ENCODE measurements at regions not wholly inside any gene's neighbourhood (a gene's known extent, or its start where the extent isn't known, plus 50 kb on each side); places are given as distances from the start of the nearest gene placed in this dataset.

DNA sequence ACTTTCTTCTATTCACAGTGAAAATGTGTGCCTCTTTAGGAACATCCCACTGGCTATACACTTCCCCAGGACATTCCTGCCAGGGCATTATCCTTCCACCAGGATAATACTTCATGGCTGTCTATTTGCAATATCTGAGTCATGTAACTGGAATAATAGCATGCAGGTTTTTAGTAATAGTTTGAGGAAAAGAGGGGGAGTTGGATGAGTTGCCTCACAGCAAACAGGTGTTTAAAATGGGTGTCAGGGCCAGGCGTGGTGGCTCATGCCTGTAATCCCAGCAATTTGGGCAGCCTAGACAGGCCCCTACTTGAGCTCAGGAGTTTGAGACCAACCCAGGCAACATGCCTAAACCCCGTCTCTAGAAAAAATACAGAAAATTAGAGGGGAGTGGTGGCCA is 585.9 kb downstream of the DIPK2A start:
- Histone ChIP-seq H3K9ac (ENCODE audit: insufficient read depth, low read length) (no peak overlapping the region), H3K4me2 (ENCODE audit: extremely low read depth, insufficient read depth, low read length) (no peak overlapping the region), H4K20me1 (ENCODE audit: control insufficient read depth, extremely low read depth, insufficient read depth, low read length) (no peaks in the 10 kb centered on the region), H3K9me3 (ENCODE audit: control insufficient read depth, insufficient read depth, low read depth, low read length) (no peaks in the 10 kb centered on the region), H2AFZ (ENCODE audit: low read length) (no peak overlapping the region), H3K36me3 (ENCODE audit: control insufficient read depth, insufficient read depth, low read length) (no peaks in the 10 kb centered on the region), H3K4me1 (ENCODE audit: control insufficient read depth, extremely low read depth, insufficient read depth, low read length) (no peaks in the 10 kb centered on the region), H3K27ac (ENCODE audit: insufficient read depth, low read length) (no peak overlapping the region), H3K79me2 (ENCODE audit: control insufficient read depth, insufficient read depth, low read length) (no peaks in the 10 kb centered on the region), H3K27me3 (ENCODE audit: control insufficient read depth, insufficient read depth, low read length) (no peaks in the 10 kb centered on the region), H3K4me3 (replicated peaks in 1 of 4; ENCODE audit: control extremely low read depth in 1 of 4, insufficient read depth in 1 of 4, low read depth in 3 of 4, low read length in 4 of 4) (no peak overlapping the region)
- TF ChIP-seq, protein P1, sequence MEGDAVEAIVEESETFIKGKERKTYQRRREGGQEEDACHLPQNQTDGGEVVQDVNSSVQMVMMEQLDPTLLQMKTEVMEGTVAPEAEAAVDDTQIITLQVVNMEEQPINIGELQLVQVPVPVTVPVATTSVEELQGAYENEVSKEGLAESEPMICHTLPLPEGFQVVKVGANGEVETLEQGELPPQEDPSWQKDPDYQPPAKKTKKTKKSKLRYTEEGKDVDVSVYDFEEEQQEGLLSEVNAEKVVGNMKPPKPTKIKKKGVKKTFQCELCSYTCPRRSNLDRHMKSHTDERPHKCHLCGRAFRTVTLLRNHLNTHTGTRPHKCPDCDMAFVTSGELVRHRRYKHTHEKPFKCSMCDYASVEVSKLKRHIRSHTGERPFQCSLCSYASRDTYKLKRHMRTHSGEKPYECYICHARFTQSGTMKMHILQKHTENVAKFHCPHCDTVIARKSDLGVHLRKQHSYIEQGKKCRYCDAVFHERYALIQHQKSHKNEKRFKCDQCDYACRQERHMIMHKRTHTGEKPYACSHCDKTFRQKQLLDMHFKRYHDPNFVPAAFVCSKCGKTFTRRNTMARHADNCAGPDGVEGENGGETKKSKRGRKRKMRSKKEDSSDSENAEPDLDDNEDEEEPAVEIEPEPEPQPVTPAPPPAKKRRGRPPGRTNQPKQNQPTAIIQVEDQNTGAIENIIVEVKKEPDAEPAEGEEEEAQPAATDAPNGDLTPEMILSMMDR (conservative IDR thresholded peaks at IDR 0.05 in 1 of 2, IDR thresholded peaks at IDR 0.05 in 1 of 2; ENCODE audit: low read depth in 1 of 2, low read length in 2 of 2), result no peak
- TF ChIP-seq EZH2 (IDR thresholded peaks at IDR 0.05; ENCODE audit: low read length, missing control alignments), result no peak
- DNase-seq (ENCODE audit: low read depth in 2 of 2), result peak in 1 of 2 donors; percentile 28

DNA sequence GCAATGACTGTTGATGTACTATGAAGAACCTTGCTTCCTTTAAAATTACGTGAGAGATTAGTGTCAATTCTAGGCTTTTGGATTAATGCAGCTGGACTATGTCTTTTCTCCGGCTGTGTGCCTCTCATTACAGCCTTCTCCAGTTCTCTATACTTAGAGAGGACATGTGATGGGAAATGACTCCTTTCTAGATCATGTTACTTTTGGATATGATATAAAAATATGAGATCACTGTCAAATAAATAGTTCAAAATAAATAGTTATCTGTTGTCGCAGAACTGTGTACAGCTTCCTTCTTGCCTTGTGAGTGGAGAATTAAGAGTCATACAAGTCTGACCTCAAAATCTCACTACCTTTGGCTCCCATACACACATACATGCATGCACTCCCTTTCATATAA is 592.4 kb downstream of the DIPK2A start:
- peak in 1 of 2 donors; percentile 1 for DNase-seq (ENCODE audit: low read depth in 2 of 2)
- no peak overlapping the region for H3K4me2 ChIP-seq (ENCODE audit: extremely low read depth, insufficient read depth, low read length)
- no peak overlapping the region for H2AFZ ChIP-seq (ENCODE audit: low read length)
- no peaks in the 10 kb centered on the region for H3K36me3 ChIP-seq (ENCODE audit: control insufficient read depth, insufficient read depth, low read length)
- H3K79me2 ChIP-seq (ENCODE audit: control insufficient read depth, insufficient read depth, low read length), result no peaks in the 10 kb centered on the region
- H4K20me1 ChIP-seq (ENCODE audit: control insufficient read depth, extremely low read depth, insufficient read depth, low read length), result no peaks in the 10 kb centered on the region
- H3K27ac ChIP-seq (ENCODE audit: insufficient read depth, low read length), result no peak overlapping the region
- no peak overlapping the region for H3K4me3 ChIP-seq (replicated peaks in 1 of 4; ENCODE audit: control extremely low read depth in 1 of 4, insufficient read depth in 1 of 4, low read depth in 3 of 4, low read length in 4 of 4)
- no peak overlapping the region for H3K9ac ChIP-seq (ENCODE audit: insufficient read depth, low read length)
- H3K9me3 ChIP-seq (ENCODE audit: control insufficient read depth, insufficient read depth, low read depth, low read length), result no peaks in the 10 kb centered on the region
- no peak for TF ChIP-seq EZH2 (IDR thresholded peaks at IDR 0.05; ENCODE audit: low read length, missing control alignments)
- TF ChIP-seq, protein P1 (conservative IDR thresholded peaks at IDR 0.05 in 1 of 2, IDR thresholded peaks at IDR 0.05 in 1 of 2; ENCODE audit: low read depth in 1 of 2, low read length in 2 of 2), result no peak
- no peaks in the 10 kb centered on the region for H3K4me1 ChIP-seq (ENCODE audit: control insufficient read depth, extremely low read depth, insufficient read depth, low read length)
- no peaks in the 10 kb centered on the region for H3K27me3 ChIP-seq (ENCODE audit: control insufficient read depth, insufficient read depth, low read length)

DNA sequence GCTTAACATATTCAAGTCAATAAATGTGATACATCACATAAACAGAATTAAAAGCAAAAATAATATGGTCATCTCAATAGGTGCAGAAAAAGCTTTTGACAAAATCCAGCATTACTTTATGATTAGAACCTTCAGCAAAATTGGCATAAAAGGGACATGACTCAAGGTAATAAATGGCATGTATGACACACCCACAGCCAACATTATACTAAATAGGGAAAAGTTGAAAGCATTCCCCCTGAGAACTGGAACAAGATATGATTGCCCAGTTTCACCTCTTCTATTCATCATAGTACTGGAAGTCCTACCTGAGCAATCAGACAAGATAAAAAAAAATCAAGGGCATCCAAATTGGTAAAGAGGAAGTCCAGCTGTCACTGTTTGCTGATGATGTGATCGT is 594.7 kb downstream of the DIPK2A start:
- Histone ChIP-seq H3K79me2 (ENCODE audit: control insufficient read depth, insufficient read depth, low read length) (no peaks in the 10 kb centered on the region), H3K4me3 (replicated peaks in 1 of 4; ENCODE audit: control extremely low read depth in 1 of 4, insufficient read depth in 1 of 4, low read depth in 3 of 4, low read length in 4 of 4) (no peak overlapping the region), H3K9me3 (ENCODE audit: control insufficient read depth, insufficient read depth, low read depth, low read length) (no peaks in the 10 kb centered on the region), H3K27ac (ENCODE audit: insufficient read depth, low read length) (no peak overlapping the region), H2AFZ (ENCODE audit: low read length) (no peak overlapping the region), H3K4me2 (ENCODE audit: extremely low read depth, insufficient read depth, low read length) (no peak overlapping the region), H3K4me1 (ENCODE audit: control insufficient read depth, extremely low read depth, insufficient read depth, low read length) (no peaks in the 10 kb centered on the region), H4K20me1 (ENCODE audit: control insufficient read depth, extremely low read depth, insufficient read depth, low read length) (no peaks in the 10 kb centered on the region), H3K36me3 (ENCODE audit: control insufficient read depth, insufficient read depth, low read length) (no peaks in the 10 kb centered on the region), H3K9ac (ENCODE audit: insufficient read depth, low read length) (no peak overlapping the region), H3K27me3 (ENCODE audit: control insufficient read depth, insufficient read depth, low read length) (no peaks in the 10 kb centered on the region)
- TF ChIP-seq EZH2 (IDR thresholded peaks at IDR 0.05; ENCODE audit: low read length, missing control alignments), result no peak
- TF ChIP-seq, protein P1 (conservative IDR thresholded peaks at IDR 0.05 in 1 of 2, IDR thresholded peaks at IDR 0.05 in 1 of 2; ENCODE audit: low read depth in 1 of 2, low read length in 2 of 2), result no peak
- DNase-seq (ENCODE audit: low read depth in 2 of 2), result no peak
